ENCODE measurements at regions not wholly inside any gene's neighbourhood (a gene's known extent, or its start where the extent isn't known, plus 50 kb on each side); places are given as distances from the start of the nearest gene placed in this dataset.
A peak's percentile ranks its signal among the peaks of the same experiment; 100 is the strongest.
"Not testable (repeated sequence)": the region's sequence is repeated elsewhere in the genome, so short reads cannot be mapped to it uniquely, and the experiment has no call there.

DNA sequence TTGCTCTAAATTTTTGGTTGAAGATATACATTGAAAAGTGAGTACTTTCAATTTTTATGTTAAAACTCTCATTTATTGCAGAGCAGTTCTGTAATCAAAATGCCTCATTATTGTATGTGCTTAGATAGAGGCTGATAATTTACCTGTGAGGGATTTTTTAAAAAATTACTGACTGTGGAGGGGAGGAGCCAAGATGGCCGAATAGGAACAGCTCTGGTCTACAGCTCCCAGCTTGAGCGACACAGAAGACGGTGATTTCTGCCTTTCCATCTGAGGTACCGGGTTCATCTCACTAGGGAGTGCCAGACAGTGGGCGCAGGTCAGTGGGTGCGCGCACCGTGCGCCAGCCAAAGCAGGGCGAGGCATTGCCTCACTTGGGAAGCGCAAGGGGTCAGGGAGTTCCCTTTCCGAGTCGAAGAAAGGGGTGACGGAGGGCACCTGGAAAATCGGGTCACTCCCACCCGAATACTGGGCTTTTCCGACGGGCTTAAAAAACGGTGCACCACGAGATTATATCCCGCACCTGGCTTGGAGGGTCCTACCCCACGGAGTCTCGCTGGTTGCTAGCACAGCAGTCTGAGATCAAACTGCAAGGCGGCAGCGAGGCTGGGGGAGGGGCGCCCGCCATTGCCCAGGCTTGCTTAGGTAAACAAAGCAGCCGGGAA, 89.4 kb downstream of the DDX11 start:
- DNase-seq = not testable (repeated sequence)

DNA sequence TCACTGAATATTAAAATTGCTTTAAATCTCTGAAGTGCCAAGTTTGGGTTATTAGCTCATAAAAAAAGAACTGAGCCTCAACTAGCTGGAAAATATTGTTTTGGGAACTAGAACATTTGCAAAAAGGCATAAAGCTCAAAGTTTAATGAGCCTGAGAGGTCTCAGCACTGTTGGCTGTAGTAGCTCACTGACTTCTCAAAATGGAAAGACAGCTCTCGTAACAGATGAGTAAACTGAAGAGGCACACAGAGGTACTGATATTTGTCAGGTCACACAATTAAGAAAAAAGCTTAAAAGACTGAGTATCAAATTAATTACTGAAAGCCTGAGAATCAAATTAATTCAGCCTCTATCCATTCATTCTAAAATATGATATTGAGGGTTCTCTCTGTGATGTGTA, 100.6 kb downstream of the DDX11 start:
- not testable (repeated sequence) for DNase-seq

DNA sequence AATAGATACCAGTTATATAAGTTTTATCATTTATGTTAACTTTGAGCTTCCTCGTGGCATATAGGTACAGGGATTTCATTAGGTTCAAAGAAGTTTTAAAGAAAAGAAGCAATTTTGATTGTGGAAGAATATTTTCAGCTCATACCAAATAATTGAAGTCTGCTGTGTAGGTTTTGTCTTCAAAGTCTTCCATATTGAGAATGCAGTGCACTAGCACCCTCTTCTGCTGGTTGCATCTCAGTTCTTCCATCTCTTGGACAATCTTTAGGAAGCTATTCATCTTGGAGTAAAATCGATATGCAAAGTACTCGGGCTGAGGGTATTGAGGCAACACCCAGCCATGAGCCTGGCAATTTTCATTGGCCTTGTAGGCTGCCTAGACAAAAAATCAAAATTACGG, 103.9 kb downstream of the DDX11 start:
- DNase-seq = not testable (repeated sequence)

DNA sequence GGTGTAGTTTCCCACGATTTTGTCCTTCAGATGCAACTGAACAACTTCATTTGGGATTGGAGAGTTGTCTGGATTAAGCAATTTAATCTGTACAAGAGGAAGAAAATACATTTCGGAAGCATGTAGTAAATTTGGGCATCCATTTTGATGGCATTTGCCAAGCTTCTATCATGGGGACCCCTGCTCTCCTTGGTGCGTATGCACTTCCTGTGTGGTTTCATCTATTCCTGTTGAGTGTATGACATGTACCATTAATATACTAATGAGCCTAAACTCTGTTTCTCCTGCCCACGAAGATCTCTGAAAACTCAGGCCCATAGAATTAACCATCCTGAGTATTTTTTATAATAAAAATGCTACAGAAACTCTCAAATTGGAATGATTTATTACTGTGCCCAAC, 105.2 kb downstream of the DDX11 start:
- DNase-seq = not testable (repeated sequence)

DNA sequence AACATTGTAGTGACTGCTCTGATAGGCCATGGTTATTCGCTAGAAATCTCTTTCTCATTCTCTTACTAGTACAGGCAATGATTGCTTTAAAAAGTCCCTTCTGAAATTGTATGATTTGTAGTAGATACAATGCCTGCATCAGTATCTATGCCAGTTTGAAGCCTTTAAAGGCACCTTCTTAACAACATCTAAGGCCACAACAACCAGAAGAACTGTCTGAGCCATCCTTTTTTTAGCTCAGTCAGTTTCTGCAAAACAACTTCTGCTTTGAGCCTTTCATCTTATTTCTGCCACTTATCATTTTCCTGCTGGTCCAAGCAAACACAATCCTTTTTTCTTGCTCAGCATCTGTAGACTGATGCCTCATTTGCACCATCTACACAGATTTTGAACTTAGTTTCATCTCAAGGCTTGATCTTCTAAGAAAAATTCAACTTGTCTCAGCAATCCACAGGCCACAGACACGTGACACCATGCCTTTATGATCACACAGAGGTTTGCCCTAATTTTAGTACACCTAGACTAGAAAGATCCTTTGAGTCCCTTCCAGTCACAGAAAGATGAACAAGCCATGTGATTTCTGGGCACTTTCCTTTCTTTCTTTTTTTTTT, 106.1 kb downstream of the DDX11 start:
- DNase-seq = not testable (repeated sequence)

DNA sequence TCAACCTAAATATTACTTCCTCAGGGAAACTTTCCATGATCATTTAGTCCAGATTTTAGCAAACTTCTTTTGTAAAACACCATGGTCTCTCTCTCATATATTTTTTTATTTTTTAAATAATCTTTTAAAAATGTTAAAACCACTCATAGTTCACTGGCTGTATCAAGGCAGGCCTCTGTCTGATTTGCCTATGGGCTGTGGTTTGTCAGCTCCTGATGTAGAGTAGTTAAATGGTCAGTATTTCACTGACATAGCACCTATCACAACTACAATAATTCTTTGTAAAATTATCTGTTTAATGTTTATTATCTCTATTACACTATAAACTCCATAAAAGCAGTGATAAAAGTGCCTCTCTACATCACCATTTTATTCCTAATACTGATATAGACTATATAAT, 108.9 kb downstream of the DDX11 start:
- DNase-seq = not testable (repeated sequence)

DNA sequence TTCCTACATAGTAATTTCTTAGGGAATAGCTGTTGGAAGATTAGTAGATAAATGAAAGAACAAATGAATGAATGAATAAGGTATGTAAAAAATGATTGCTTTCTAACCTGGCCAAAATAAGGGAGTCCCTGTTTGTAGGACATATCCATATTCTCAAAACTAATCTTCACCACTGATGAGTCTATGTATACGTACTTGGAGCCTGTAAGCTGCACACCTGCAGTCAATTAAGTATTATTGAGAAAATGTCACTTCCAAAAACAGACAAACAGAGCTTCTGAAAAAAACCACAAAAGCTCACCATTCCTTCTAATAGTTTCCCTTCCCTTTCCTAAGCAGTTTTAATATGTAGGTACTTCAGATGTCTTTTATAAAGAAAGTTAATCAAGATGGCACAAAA, 109.4 kb downstream of the DDX11 start:
- not testable (repeated sequence) for DNase-seq

DNA sequence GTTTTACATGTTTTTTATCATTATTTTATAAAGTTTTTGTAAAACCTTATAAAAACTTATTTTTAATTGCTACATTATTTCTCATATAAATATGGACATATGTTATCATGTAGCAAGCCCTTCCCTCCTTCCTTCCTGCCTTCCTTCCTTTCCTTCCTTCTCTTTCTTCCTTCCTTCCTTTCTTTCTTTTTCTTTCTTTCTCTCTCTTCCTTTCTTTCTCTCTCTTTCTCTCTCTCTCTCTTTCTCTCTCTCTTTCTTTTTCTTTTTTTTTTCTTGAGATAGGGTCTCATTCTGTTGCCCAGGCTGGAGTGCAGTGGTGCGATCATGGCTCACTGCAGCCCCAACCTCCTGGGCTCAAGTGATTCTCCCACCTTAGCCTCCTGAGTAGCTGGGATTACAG, 110.2 kb downstream of the DDX11 start:
- DNase-seq = not testable (repeated sequence)

DNA sequence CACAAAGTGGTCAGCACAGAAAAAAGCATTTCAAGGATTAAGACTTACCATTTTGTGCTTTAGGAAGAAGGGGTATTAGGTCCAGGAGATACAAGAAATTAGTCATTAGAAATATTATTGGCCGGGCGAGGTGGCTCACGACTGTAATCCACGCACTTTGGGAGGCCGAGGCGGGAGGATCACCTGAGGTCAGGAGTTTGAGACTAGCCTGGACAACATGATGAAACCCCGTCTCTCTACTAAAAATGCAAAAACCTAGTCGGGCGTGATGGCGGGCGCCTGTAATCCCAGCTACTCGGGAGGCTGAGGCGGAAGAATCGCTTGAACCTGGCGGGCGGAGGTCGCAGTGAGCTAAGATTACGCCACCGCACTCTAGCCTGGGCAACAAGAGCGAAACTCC, 111.0 kb downstream of the DDX11 start:
- DNase-seq = not testable (repeated sequence)

DNA sequence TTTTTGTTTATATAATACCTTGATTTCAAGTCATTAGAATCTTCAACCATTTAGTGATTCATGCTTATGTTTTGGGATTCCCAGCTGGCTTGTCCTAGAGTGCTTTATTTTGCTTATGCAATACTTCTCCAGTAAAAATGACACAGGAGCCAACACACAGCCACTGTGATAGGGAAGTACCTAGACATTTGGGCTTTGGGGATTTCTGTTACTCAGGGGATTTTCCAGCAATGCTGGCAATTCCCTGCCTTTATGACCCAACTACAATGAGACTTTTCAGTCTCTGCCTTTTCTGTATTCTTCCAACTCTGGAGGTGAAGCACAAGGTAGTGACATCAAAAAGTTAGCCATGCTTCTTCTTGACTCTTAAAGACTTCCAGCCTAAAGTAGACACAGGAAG, 119.0 kb downstream of the DDX11 start:
- not testable (repeated sequence) for DNase-seq

DNA sequence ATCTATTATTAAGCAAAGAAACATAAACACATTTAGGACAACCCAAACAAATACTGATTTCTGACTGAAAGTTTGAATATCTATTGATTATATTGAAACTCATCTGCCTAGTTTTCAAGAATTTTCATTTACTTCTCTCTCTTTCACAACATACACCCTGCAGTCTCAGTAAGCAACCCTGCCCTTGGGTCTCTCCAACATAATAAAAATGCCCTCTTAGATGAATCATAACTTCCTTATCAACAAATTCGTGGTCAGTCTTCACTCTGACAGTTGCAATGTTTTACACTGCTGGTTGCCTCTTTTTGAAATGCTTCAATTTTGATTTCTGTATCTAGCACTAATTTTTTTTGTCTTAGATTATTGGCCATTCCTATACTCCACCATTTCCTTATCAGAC, 122.0 kb downstream of the DDX11 start:
- not testable (repeated sequence) for DNase-seq

DNA sequence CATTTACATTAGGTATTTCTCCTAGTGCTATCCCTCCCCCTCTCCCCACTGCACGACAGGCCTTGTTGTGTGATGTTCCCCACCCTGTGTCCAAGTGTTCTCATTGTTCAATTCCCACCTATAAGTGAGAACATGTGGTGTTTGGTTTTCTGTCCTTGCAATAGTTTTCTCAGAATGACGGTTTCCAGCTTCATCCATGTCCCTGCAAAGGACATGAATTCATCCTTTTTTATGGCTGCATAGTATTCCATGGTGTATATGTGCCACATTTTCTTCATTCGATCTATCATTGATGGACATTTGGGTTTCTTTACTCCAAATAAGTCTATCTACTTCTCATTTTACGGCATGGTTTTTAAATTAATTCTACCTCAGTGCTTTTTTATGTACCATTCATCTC, 125.8 kb downstream of the DDX11 start:
- not testable (repeated sequence) for DNase-seq

DNA sequence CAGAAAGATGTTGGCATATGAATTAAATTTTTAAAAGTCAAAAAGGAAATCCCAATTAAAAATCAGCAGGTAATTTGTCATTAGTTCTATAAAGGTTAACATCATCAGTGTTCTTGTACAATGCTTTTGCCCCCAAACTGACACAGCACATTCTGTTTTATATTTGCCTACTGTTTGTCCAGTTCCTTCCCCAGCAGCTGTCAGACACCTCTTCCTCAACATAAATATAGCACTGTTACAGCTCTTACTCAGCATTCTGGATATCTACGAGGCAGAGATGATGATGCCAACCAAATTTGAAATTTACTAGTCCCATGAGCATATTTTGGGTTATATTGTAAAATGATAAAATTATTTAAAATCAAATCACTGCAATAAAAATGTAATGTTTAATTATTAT, 124.6 kb downstream of the SINHCAF start:
- no peak for DNase-seq

DNA sequence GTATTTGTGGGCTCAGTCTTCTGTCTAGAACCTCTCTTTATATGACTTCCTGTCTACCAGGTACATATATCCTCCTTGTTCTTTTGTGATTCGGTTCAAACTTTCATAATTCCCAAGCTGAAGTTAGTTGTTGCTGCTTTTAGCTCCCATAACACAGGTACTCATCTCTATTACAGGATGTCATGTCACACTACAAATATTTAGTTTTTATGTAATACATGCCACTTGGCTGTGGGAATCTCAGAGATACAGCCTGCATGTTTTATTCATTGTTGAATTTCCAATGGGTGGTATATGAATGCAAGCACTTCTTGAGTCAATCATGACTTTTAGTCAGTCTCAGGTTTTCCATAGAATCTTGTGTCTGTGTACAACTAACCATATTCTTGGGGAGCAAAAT, 122.7 kb downstream of the SINHCAF start:
- no peak for DNase-seq

DNA sequence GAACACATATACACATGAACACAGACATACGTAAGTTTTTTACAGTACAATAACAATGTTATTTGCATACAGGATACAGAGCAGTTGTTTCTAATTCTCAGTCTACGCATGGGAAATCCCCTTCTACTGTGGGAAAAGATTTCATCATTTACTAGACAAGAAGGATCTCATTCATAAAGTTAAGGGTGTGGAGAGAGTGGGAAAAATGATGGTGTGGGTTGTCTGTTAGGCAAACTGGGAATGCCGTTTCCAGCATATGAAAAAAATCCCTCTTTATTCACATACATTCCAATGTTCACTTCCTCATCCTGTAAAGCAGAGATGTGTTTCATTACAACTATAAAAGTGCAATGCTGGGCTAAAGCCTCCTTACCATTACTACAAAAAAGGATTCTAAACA, 120.9 kb downstream of the SINHCAF start:
- peak; percentile 2 for DNase-seq

DNA sequence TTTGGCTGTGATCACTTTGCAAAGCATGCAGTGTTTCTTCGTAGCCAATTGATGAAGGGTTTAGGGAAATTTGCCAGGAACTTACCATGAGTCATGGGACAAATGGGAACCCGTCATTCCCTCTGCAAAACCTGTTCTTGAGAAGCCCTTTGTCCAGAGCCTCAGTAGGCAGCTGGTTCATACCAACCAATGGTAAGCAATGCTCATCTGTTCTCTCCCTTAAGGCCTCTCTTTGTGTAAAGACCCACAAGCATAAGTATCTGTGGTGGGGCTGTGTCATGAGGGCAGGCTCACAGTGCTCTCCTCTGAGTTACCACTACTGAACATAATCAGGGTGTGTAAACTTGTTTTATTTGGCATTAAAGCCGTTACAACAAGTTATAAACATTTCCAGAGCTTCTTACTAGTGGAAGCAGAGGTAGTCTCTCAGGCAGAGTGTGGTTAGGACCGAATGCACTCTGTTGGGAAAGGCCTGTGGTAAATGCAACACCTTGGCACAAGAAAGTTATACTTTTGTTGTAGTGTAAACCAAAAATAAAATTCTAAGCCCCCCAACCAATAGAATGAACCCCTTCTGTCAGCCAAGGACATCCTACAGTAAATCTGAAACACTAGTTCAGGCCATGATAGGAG, 119.8 kb downstream of the SINHCAF start:
- DNase-seq = no peak

DNA sequence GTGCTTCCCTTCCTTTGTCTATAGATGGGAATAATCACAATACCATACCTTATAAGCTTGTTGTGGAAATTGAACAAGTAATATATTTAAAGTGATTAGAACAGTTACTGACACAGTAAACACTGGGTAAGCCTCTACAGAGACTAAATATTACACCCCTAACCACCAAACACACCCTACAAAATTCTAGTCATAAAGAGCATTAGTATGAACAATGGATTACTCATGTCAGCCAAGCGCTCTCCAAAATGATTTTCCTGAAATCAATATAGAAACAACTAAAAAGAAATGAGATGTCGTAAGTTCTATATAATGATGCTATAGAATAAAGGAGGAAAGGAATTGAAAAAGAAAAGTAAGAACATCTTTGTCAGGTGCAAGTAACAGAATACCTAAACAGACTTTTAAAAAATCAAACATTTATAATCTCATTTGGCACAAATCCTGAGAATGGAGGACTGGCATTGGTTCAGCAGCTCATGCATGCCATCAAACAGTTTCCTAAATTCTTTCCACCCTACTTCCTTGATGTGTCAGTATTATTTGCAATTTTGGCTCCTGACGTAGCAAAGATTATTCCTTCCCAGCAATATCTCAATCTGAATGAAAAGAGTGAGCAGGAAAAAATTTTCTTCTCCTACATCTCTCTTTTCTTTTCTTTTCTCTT, 118.0 kb downstream of the SINHCAF start:
- no peak for DNase-seq

DNA sequence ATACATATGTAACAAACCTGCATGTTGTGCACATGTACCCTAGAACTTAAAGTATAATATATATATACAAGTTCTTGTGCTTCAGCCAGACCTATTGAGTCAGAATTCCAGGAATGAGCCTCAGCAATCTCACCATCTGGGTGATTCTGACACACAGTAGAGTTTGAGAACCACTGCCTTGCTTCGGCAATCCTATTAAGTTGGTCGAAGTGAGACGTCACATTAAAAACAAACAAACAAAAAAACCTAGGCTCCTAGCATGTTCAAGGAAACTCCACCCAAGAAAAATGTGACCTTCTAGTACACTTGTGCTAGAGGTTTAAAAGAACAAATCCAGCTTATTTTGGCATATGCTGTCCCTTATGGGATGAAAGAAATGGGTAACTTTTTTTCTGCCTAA, 115.8 kb downstream of the SINHCAF start:
- DNase-seq = no peak

DNA sequence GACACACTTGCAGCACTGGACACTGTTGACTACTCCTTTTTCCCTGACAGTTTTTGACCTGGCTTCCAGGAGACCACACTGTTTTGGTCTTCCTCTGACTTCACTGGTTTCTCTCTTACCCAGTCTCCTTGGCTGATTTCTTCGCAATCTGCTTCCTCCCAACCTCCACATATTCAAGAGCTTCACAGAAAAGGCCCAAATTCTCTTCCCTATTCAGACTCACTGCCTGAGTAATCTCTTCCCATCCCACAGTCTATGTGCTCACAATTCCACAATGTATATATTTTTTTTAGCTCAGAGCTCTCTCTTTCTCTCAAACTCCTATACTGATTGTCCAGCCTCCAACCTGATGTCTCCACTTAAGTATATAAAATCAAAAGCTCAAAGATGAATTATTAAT, 115.4 kb downstream of the SINHCAF start:
- DNase-seq = no peak

DNA sequence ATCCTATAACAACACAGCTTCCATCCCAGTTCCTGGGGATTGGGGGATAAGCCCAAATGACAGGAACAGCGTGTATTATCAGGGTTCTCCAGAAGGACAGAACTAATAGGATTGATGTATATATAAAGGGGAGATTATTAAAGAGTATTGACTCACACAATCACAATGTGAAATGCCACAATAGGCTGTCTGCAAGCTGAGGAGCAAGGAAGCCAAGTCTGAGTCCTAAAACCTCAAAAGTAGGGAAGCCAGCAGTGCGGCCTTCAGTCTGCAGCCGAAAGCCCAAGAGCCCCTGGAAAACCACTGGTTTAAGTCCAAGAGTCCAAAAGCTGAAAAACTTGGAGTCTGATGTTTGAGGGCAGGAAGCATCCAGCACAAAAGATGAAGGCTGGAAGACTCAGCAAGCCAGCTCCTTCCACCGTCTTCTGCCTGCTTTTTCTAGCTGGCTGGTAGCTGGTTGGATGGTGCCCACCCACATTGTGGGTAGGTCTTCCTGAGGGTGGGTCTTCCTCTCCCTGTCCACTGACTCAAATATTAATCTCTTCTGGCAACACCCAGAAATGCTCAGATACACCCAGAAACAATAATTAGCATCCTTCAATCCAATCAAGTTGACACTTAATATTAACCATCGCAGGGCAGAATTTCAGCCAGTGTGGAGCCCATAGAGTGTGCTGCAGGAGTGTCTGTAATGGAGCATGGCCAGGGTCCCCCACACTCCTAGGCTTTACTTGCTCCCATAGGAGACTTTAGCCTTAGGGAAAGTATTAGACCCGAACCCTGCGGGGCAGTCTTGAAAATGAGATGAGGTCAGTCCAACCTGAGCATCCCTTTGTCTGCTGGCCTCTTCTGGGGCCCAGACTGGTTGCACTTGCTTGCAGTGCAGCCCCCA, 111.1 kb downstream of the SINHCAF start:
- DNase-seq = no peak

DNA sequence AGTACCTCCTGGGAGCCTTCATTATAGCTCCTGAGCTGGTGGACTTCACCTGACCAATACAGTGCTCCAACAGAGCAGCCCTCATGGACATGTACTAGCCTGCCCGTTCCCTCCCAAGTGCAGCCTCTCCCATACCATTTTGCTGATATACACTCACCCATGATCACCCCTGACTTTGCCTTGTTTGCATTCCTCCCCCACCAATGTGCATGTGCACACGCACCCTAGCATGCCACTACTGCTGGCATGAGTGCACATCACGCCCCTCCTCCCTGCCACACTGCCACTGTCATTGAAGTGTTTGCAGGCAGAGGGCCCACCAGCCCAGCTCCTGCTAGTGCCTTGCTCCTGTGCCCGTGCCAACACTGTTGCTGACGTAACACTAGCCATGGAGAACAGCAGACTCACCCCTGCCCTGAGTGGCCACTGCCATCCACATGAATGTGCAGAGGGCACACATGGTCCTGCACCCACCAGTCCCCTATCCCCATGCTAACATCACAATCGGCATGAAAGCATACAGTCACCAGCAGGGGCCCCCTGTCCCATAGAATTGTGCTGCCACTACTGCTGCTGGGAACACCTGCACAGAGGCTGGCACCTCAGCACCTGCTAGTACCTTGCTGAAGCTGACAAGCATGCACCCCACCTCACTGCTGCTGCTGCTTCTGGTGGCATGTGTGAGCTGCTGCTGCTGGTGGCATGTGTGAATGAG, 110.3 kb downstream of the SINHCAF start:
- no peak for DNase-seq

DNA sequence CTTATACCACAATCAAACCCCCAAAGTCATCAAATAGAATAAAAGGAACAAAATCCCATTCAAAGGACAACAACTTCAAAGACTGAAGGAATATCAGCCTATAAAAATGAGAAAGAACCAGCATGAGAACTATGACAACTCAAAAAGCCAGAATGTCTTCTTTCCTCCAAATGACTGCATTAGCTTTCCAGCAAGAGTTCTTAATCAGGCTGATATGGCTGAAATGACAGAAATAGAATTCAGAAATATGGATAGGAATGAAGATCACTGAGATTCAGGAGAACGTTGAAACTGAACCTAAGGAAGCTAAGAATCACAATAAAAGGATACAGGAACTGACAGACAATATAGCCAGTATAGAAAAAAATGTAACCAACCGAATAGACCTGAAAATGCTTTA, 109.5 kb downstream of the SINHCAF start:
- DNase-seq = no peak
